ENCODE measurements at regions not wholly inside any gene's neighbourhood (a gene's known extent, or its start where the extent isn't known, plus 50 kb on each side); places are given as distances from the start of the nearest gene placed in this dataset.

DNA sequence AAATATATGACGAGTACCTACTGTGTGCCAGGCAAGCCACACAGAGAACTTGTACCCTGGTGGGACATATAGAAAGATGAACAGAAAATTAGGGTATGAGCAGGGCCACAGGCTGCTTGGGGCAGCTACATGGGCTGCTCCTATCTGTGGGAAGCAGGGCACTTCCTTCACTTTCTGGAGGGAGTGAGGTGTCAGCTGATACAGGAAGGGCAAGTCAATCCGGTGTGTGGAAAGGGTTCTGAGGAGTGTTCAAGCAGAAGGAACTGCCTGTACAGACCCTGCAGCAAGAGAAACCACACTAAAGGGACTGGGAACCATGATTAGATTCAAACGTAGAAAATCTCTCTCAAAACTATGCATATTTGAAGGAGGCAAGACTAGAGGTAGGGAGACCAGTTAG, 58.6 kb upstream of the BCL11A start:
- Histone ChIP-seq H2AK5ac (ENCODE audit: low read length) (no peak overlapping the region), H3K9me3 (ENCODE audit: insufficient read depth, low read depth, low read length) (no peaks in the 10 kb centered on the region), H3K18ac (ENCODE audit: low read length) (no peak overlapping the region), H2AFZ (ENCODE audit: insufficient read depth, low read length, poor library complexity) (no peak overlapping the region), H3K27ac (ENCODE audit: low read depth, low read length) (no peak overlapping the region), H4K8ac (ENCODE audit: low read depth, low read length) (no peak overlapping the region), H3K4ac (ENCODE audit: low read depth, low read length) (no peak overlapping the region), H3K79me2 (ENCODE audit: control insufficient read depth, insufficient read depth, low read length, poor library complexity) (no peaks in the 10 kb centered on the region), H4K91ac (ENCODE audit: low read depth, low read length) (no peak overlapping the region), H2BK12ac (ENCODE audit: low read length) (no peak overlapping the region), H4K12ac (ENCODE audit: low read depth, low read length) (no peak overlapping the region), H3K4me3 (ENCODE audit: low read depth, low read length) (no peak overlapping the region), H3K27me3 (ENCODE audit: insufficient read depth, low read length) (no peaks in the 10 kb centered on the region), H2BK5ac (ENCODE audit: low read depth, low read length, poor library complexity) (no peak overlapping the region), H3K79me1 (ENCODE audit: low read length) (no peaks in the 10 kb centered on the region), H2BK120ac (ENCODE audit: insufficient read depth, low read length, poor library complexity) (no peak overlapping the region), H3K4me1 (ENCODE audit: control insufficient read depth in 1 of 2, insufficient read depth in 2 of 2, low read length in 2 of 2) (peaks cover 0 to 2% of the 10 kb centered on the region in 2 experiments), H3K4me2 (ENCODE audit: low read length) (no peak overlapping the region), H3K36me3 (ENCODE audit: control insufficient read depth in 1 of 2, insufficient read depth in 2 of 2, low read length in 2 of 2) (no peaks in the 10 kb centered on the region), H3K14ac (ENCODE audit: low read length) (no peak overlapping the region), H3K23ac (ENCODE audit: low read length) (no peak overlapping the region), H3K9ac (ENCODE audit: low read length) (no peak overlapping the region)
- no CpG with 5 or more reads among the region's 3 CpGs for WGBS (ENCODE audit: extremely low coverage, insufficient coverage, insufficient read length)
- DNase-seq: no peak

GRCh38 chr2:60614319-60614718, 60.9 kb upstream of the BCL11A start:
- Histone ChIP-seq H4K12ac (ENCODE audit: low read depth, low read length) (no peak overlapping the region), H3K27me3 (ENCODE audit: insufficient read depth, low read length) (no peaks in the 10 kb centered on the region), H3K18ac (ENCODE audit: low read length) (no peak overlapping the region), H2BK120ac (ENCODE audit: insufficient read depth, low read length, poor library complexity) (no peak overlapping the region), H4K91ac (ENCODE audit: low read depth, low read length) (no peak overlapping the region), H2BK12ac (ENCODE audit: low read length) (no peak overlapping the region), H3K36me3 (ENCODE audit: control insufficient read depth in 1 of 2, insufficient read depth in 2 of 2, low read length in 2 of 2) (no peaks in the 10 kb centered on the region), H3K23ac (ENCODE audit: low read length) (no peak overlapping the region), H3K14ac (ENCODE audit: low read length) (no peak overlapping the region), H3K27ac (ENCODE audit: low read depth, low read length) (no peak overlapping the region), H2AFZ (ENCODE audit: insufficient read depth, low read length, poor library complexity) (no peak overlapping the region), H3K79me1 (ENCODE audit: low read length) (no peaks in the 10 kb centered on the region), H4K8ac (ENCODE audit: low read depth, low read length) (no peak overlapping the region), H3K4me2 (ENCODE audit: low read length) (no peak overlapping the region), H3K9me3 (ENCODE audit: insufficient read depth, low read depth, low read length) (no peaks in the 10 kb centered on the region), H3K9ac (ENCODE audit: low read length) (no peak overlapping the region), H2AK5ac (ENCODE audit: low read length) (no peak overlapping the region), H3K4me3 (ENCODE audit: low read depth, low read length) (no peak overlapping the region), H3K79me2 (ENCODE audit: control insufficient read depth, insufficient read depth, low read length, poor library complexity) (no peaks in the 10 kb centered on the region), H2BK5ac (ENCODE audit: low read depth, low read length, poor library complexity) (no peak overlapping the region), H3K4ac (ENCODE audit: low read depth, low read length) (no peak overlapping the region), H3K4me1 (ENCODE audit: control insufficient read depth in 1 of 2, insufficient read depth in 2 of 2, low read length in 2 of 2) (peaks cover 0 to 2% of the 10 kb centered on the region in 2 experiments)
- WGBS (ENCODE audit: extremely low coverage, insufficient coverage, insufficient read length): no CpG with 5 or more reads among the region's 6 CpGs
- peak; percentile 54 to 72 for DNase-seq

DNA sequence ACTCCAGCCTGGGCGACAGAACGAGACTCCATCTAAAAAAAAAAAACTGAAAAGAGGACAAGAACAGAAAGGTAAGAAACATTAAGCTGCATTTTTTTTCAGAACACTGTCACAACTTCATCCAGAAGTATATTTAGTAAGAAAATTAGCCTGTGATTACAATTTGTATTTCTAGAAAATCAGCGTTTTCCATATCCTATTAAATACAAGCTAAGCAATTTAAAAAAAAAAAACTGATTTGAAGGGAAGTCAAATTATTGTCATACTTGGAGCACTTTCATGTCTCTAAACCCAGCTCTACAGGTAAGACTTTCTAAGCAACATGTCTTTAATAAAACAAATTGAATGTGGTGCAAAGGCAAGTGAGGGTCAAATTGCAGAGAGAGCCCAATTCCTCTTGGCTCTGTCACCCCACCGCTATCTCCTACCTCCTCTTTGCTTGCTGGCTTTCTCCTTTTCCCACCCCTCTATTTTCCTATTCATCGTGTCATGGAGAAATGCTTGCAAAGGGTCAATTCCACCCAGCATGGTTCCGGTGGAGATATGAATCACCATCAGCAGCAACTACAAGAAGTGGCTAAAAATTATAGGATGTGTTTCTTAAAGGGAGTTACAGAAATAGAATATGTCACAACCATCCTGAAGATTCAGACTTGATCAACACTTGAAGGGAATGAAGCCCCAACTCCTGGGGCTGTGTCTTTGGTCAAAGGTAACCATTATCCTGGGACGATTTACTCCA, 68.4 kb upstream of the BCL11A start:
- no peaks in the 10 kb centered on the region for H3K36me3 ChIP-seq (ENCODE audit: control insufficient read depth in 1 of 2, insufficient read depth in 2 of 2, low read length in 2 of 2)
- WGBS (ENCODE audit: extremely low coverage, insufficient coverage, insufficient read length): no CpG with 5 or more reads among the region's 7 CpGs
- H3K9me3 ChIP-seq (ENCODE audit: insufficient read depth, low read depth, low read length): no peaks in the 10 kb centered on the region
- no peak overlapping the region for H3K4me3 ChIP-seq (ENCODE audit: low read depth, low read length)
- no peaks in the 10 kb centered on the region for H3K4me1 ChIP-seq (ENCODE audit: control insufficient read depth in 1 of 2, insufficient read depth in 2 of 2, low read length in 2 of 2)
- no peak overlapping the region for H3K4ac ChIP-seq (ENCODE audit: low read depth, low read length)
- H3K79me2 ChIP-seq (ENCODE audit: control insufficient read depth, insufficient read depth, low read length, poor library complexity): no peaks in the 10 kb centered on the region
- H3K14ac ChIP-seq (ENCODE audit: low read length): no peak overlapping the region
- H4K91ac ChIP-seq (ENCODE audit: low read depth, low read length): no peak overlapping the region
- H3K27me3 ChIP-seq (ENCODE audit: insufficient read depth, low read length): no peaks in the 10 kb centered on the region
- DNase-seq: no peak
- no peak overlapping the region for H3K18ac ChIP-seq (ENCODE audit: low read length)
- H3K27ac ChIP-seq (ENCODE audit: low read depth, low read length): no peak overlapping the region
- H2AFZ ChIP-seq (ENCODE audit: insufficient read depth, low read length, poor library complexity): no peak overlapping the region
- H2BK12ac ChIP-seq (ENCODE audit: low read length): no peak overlapping the region
- no peak overlapping the region for H2AK5ac ChIP-seq (ENCODE audit: low read length)
- no peaks in the 10 kb centered on the region for H3K79me1 ChIP-seq (ENCODE audit: low read length)
- H3K23ac ChIP-seq (ENCODE audit: low read length): no peak overlapping the region
- no peak overlapping the region for H4K8ac ChIP-seq (ENCODE audit: low read depth, low read length)
- H3K4me2 ChIP-seq (ENCODE audit: low read length): no peak overlapping the region
- no peak overlapping the region for H4K12ac ChIP-seq (ENCODE audit: low read depth, low read length)
- H2BK120ac ChIP-seq (ENCODE audit: insufficient read depth, low read length, poor library complexity): no peak overlapping the region
- H3K9ac ChIP-seq (ENCODE audit: low read length): no peak overlapping the region
- H2BK5ac ChIP-seq (ENCODE audit: low read depth, low read length, poor library complexity): no peak overlapping the region

DNA sequence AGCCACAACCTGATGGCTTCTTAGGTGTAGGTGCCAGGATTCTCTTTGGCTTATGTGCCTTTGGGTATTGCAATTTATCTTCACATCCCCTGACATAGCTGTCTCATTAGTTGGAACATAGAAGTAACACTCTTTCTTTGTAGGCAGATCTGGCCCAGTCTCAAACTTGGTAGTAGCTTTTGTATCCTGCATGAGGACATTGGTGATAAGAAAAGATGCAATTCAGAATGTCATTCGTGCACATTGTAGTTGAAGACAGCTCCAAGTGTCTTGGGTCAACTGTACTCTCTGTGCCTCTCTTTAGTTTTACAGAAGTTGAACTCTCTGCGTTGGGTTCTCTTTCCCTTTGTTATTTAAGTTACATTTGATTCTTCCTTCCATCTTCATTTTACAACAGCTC, 69.6 kb upstream of the BCL11A start:
- Histone ChIP-seq H3K79me1 (ENCODE audit: low read length) (no peaks in the 10 kb centered on the region), H3K79me2 (ENCODE audit: control insufficient read depth, insufficient read depth, low read length, poor library complexity) (no peaks in the 10 kb centered on the region), H3K9ac (ENCODE audit: low read length) (no peak overlapping the region), H2AFZ (ENCODE audit: insufficient read depth, low read length, poor library complexity) (no peak overlapping the region), H3K23ac (ENCODE audit: low read length) (no peak overlapping the region), H3K27ac (ENCODE audit: low read depth, low read length) (no peak overlapping the region), H3K4me3 (ENCODE audit: low read depth, low read length) (no peak overlapping the region), H2BK12ac (ENCODE audit: low read length) (no peak overlapping the region), H3K4me2 (ENCODE audit: low read length) (no peak overlapping the region), H4K12ac (ENCODE audit: low read depth, low read length) (no peak overlapping the region), H3K18ac (ENCODE audit: low read length) (no peak overlapping the region), H3K4ac (ENCODE audit: low read depth, low read length) (no peak overlapping the region), H4K8ac (ENCODE audit: low read depth, low read length) (no peak overlapping the region), H2BK120ac (ENCODE audit: insufficient read depth, low read length, poor library complexity) (no peak overlapping the region), H2BK5ac (ENCODE audit: low read depth, low read length, poor library complexity) (no peak overlapping the region), H2AK5ac (ENCODE audit: low read length) (no peak overlapping the region), H3K27me3 (ENCODE audit: insufficient read depth, low read length) (no peaks in the 10 kb centered on the region), H4K91ac (ENCODE audit: low read depth, low read length) (no peak overlapping the region), H3K4me1 (ENCODE audit: control insufficient read depth in 1 of 2, insufficient read depth in 2 of 2, low read length in 2 of 2) (no peaks in the 10 kb centered on the region), H3K36me3 (ENCODE audit: control insufficient read depth in 1 of 2, insufficient read depth in 2 of 2, low read length in 2 of 2) (no peaks in the 10 kb centered on the region), H3K14ac (ENCODE audit: low read length) (no peak overlapping the region), H3K9me3 (ENCODE audit: insufficient read depth, low read depth, low read length) (no peaks in the 10 kb centered on the region)
- DNase-seq: no peak
- no CpG with 5 or more reads among the region's 2 CpGs for WGBS (ENCODE audit: extremely low coverage, insufficient coverage, insufficient read length)
